GM06990 (cell line): ENCODE measurements at regions not wholly inside any gene's neighbourhood (a gene's known extent, or its start where the extent isn't known, plus 50 kb on each side); places are given as distances from the start of the nearest gene placed in this dataset.

Experiments used
- DNase-seq: peaks from one replicate; pipeline ENCODE4 v3.0.0-alpha.2; 2011; ENCODE audit not compliant: insufficient read length; ENCODE audit errors: extremely low read depth
- H3K27me3 ChIP-seq: replicated peaks from 2 replicates; pipeline ENCODE4 v1.6.0; 2011; ENCODE audit warnings: low read length; ENCODE audit not compliant: control insufficient read depth, insufficient read depth
- H3K36me3 ChIP-seq: 2 replicates; pipeline ENCODE4 v1.5.1; 2011; ENCODE audit warnings: low read length; ENCODE audit not compliant: control insufficient read depth, insufficient read depth
- H3K4me3 ChIP-seq: replicated peaks from 2 replicates; pipeline ENCODE4 v1.5.1; 2011; ENCODE audit warnings: low read depth, mild to moderate bottlenecking, control low read depth, low read length
- CTCF ChIP-seq: IDR thresholded peaks from 2 replicates; pipeline ENCODE4 v1.5.1; 2011; ENCODE audit warnings: low read length, control low read depth, mild to moderate bottlenecking, inconsistent platforms; ENCODE audit not compliant: insufficient read depth, poor library complexity, severe bottlenecking

- no peak overlapping the region for H3K4me3 ChIP-seq
- no peak for DNase-seq
- H3K27me3 ChIP-seq = no peaks in the 10 kb centered on the region
- H3K36me3 ChIP-seq = no peaks in the 10 kb centered on the region
- TF ChIP-seq CTCF = no peak
Measured at GRCh38 chr16:65834688-65835087, 531.8 kb upstream of the CDH5 start.

- DNase-seq = no peak
- no peak for TF ChIP-seq CTCF
- Histone ChIP-seq H3K4me3 (no peak overlapping the region), H3K36me3 (no peaks in the 10 kb centered on the region), H3K27me3 (no peaks in the 10 kb centered on the region)
Measured at GRCh38 chr16:65833171-65833871, 533.2 kb upstream of the CDH5 start.

GRCh38 chr16:65832679-65833078, 533.8 kb upstream of the CDH5 start:
- Histone ChIP-seq H3K27me3 (no peaks in the 10 kb centered on the region), H3K4me3 (no peak overlapping the region), H3K36me3 (no peaks in the 10 kb centered on the region)
- DNase-seq = no peak
- no peak for TF ChIP-seq CTCF

- DNase-seq = no peak
- TF ChIP-seq CTCF = no peak
- no peak overlapping the region for H3K4me3 ChIP-seq
- H3K36me3 ChIP-seq = no peaks in the 10 kb centered on the region
- no peaks in the 10 kb centered on the region for H3K27me3 ChIP-seq
Measured at GRCh38 chr16:65831903-65832666, 534.4 kb upstream of the CDH5 start.

- TF ChIP-seq CTCF = no peak
- no peak for DNase-seq
Measured at GRCh38 chr16:65829076-65829475, 537.4 kb upstream of the CDH5 start.

More at GRCh38 chr16:65829076-65829475, 537.4 kb upstream of the CDH5 start:
- no peaks in the 10 kb centered on the region for H3K27me3 ChIP-seq
- H3K4me3 ChIP-seq = no peak overlapping the region
- no peaks in the 10 kb centered on the region for H3K36me3 ChIP-seq
